GM23338 (cell line): ENCODE measurements at regions not wholly inside any gene's neighbourhood (a gene's known extent, or its start where the extent isn't known, plus 50 kb on each side); places are given as distances from the start of the nearest gene placed in this dataset.

ENCODE experiments used
- ATAC-seq: fragments of 200-7000 bp; cut with Tn5 transposase; 3 replicates; pipeline ENCODE4 v1.9.1; 2020
- DNase-seq: peaks from one replicate; pipeline ENCODE4 v3.0.0-alpha.2; 2015; ENCODE audit warnings: low spot score
- H2AFZ ChIP-seq: fragments of 200-600 bp; sonication (generic); 2 replicates; pipeline ENCODE4 v1.8.0; 2016; ENCODE audit warnings: antibody characterized with exemption, mild to moderate bottlenecking, moderate library complexity
- H3F3A ChIP-seq: fragments of 200-600 bp; sonication (generic); replicated peaks from 2 replicates; pipeline ENCODE4 v1.8.0; 2017; ENCODE audit warnings: antibody characterized with exemption, mixed run types, low read depth
- H3K27ac ChIP-seq: fragments of 200-600 bp; sonication (generic); 2 replicates; pipeline ENCODE4 v1.6.1; 2016; ENCODE audit warnings: low read depth
- H3K27me3 ChIP-seq: fragments of 200-600 bp; sonication (generic); 2 replicates; pipeline ENCODE4 v1.8.0; 2016; ENCODE audit warnings: mild to moderate bottlenecking, mixed run types, moderate library complexity; ENCODE audit not compliant: insufficient read depth
- H3K36me3 ChIP-seq: fragments of 200-600 bp; sonication (generic); 2 replicates; pipeline ENCODE4 v1.8.0; 2016; ENCODE audit warnings: mild to moderate bottlenecking; ENCODE audit not compliant: insufficient read depth
- H3K4me1 ChIP-seq: fragments of 200-600 bp; sonication (generic); 2 replicates; pipeline ENCODE4 v1.8.0; 2016; ENCODE audit warnings: mild to moderate bottlenecking, moderate library complexity; ENCODE audit not compliant: insufficient read depth
- H3K4me2 ChIP-seq: fragments of 200-600 bp; sonication (generic); 2 replicates; pipeline ENCODE4 v1.7.1; 2017; ENCODE audit warnings: mixed run types
- H3K4me3 ChIP-seq: fragments of 200-600 bp; sonication (generic); 2 replicates; pipeline ENCODE4 v1.6.1; 2016; ENCODE audit warnings: mixed run types
- H3K79me2 ChIP-seq: fragments of 200-600 bp; sonication (generic); replicated peaks from 2 replicates; pipeline ENCODE4 v1.8.0; 2017; ENCODE audit warnings: mild to moderate bottlenecking; ENCODE audit not compliant: insufficient read depth
- H3K9me2 ChIP-seq: fragments of 200-600 bp; sonication (generic); 2 replicates; pipeline ENCODE4 v1.8.0; 2017; ENCODE audit not compliant: insufficient read depth
- H4K20me1 ChIP-seq: fragments of 200-600 bp; sonication (generic); replicated peaks from 2 replicates; pipeline ENCODE4 v1.8.0; 2017; ENCODE audit warnings: mild to moderate bottlenecking; ENCODE audit not compliant: insufficient read depth
- H3K27ac Mint-ChIP-seq: 2 replicates; pipeline ENCODE4 v1.8.0; 2020; ENCODE audit warnings: inconsistent platforms, mild to moderate bottlenecking, moderate library complexity, mixed read lengths
- H3K27me3 Mint-ChIP-seq: 3 replicates; pipeline ENCODE4 v1.8.0; 2022; ENCODE audit warnings: low read depth, mild to moderate bottlenecking, moderate library complexity, mixed read lengths, inconsistent platforms; ENCODE audit not compliant: insufficient read depth, poor library complexity
- H3K36me3 Mint-ChIP-seq: 3 replicates; pipeline ENCODE4 v1.8.0; 2021; ENCODE audit warnings: low read depth, mild to moderate bottlenecking, inconsistent platforms, moderate library complexity, mixed read lengths
- H3K4me1 Mint-ChIP-seq: 3 replicates; pipeline ENCODE4 v1.8.0; 2020; ENCODE audit warnings: mild to moderate bottlenecking, inconsistent platforms, mixed read lengths
- H3K4me3 Mint-ChIP-seq: 3 replicates; pipeline ENCODE4 v1.8.0; 2021; ENCODE audit warnings: moderate library complexity, mild to moderate bottlenecking, inconsistent platforms, mixed read lengths
- H3K9me3 Mint-ChIP-seq: 3 replicates; pipeline ENCODE4 v1.8.0; 2020; ENCODE audit warnings: moderate library complexity, mild to moderate bottlenecking, inconsistent platforms, mixed read lengths
- CREB1 ChIP-seq: fragments of 250-450 bp; sonication (Bioruptor Pico); IDR thresholded peaks from 2 replicates; pipeline ENCODE4 v1.5.0; 2020; ENCODE audit warnings: low read depth, mild to moderate bottlenecking, moderate library complexity
- CTCF ChIP-seq, 2 experiments: fragments of 200-600 bp in 1 of 2; sonication (generic) in 1 of 2; conservative IDR thresholded peaks; 2 replicates each; pipeline versions ENCODE4 v1.5.1 to v1.6.1; 2016 to 2017; ENCODE audit warnings: antibody characterized with exemption in 2 of 2, low read depth in 2 of 2, mild to moderate bottlenecking in 2 of 2, moderate library complexity in 1 of 2
- EZH2 ChIP-seq: fragments of 200-600 bp; sonication (generic); IDR thresholded peaks from one replicate; pipeline ENCODE4 v1.8.0; 2017; ENCODE audit warnings: antibody characterized with exemption, mild to moderate bottlenecking, low read depth; ENCODE audit not compliant: unreplicated experiment
- EZH2phosphoT487 ChIP-seq: fragments of 200-600 bp; sonication (generic); IDR thresholded peaks from one replicate; pipeline ENCODE4 v1.8.1; 2018; ENCODE audit warnings: antibody characterized with exemption; ENCODE audit not compliant: unreplicated experiment
- JUNB ChIP-seq: IDR thresholded peaks from one replicate; pipeline ENCODE4 v1.6.1; 2016; ENCODE audit warnings: antibody characterized with exemption; ENCODE audit not compliant: unreplicated experiment
- NANOG ChIP-seq: IDR thresholded peaks from 2 replicates; pipeline ENCODE4 v1.6.1; 2016; ENCODE audit warnings: antibody characterized with exemption, borderline replicate concordance
- POLR2AphosphoS5 ChIP-seq: IDR thresholded peaks from 2 replicates; pipeline ENCODE4 v1.6.1; 2016; ENCODE audit warnings: antibody characterized with exemption, low read depth
- REST ChIP-seq: IDR thresholded peaks from one replicate; pipeline ENCODE4 v1.6.1; 2018; ENCODE audit warnings: antibody characterized with exemption; ENCODE audit not compliant: unreplicated experiment
- STAT1 ChIP-seq: IDR thresholded peaks from one replicate; pipeline ENCODE4 v1.6.1; 2016; ENCODE audit warnings: antibody characterized with exemption; ENCODE audit not compliant: unreplicated experiment
- ZNF114 ChIP-seq: fragments of 250-450 bp; sonication (Bioruptor Pico); IDR thresholded peaks from 2 replicates; pipeline ENCODE4 v1.5.0; 2020; ENCODE audit warnings: mild to moderate bottlenecking, moderate library complexity
- ZNF331 ChIP-seq: fragments of 250-450 bp; sonication (Bioruptor Pico); IDR thresholded peaks from 2 replicates; pipeline ENCODE4 v1.5.0; 2020; ENCODE audit warnings: low read depth, mild to moderate bottlenecking, moderate library complexity
- ZNF462 ChIP-seq: fragments of 250-450 bp; sonication (Bioruptor Pico); IDR thresholded peaks from 2 replicates; pipeline ENCODE4 v1.5.0; 2020; ENCODE audit warnings: mild to moderate bottlenecking, moderate library complexity

DNA sequence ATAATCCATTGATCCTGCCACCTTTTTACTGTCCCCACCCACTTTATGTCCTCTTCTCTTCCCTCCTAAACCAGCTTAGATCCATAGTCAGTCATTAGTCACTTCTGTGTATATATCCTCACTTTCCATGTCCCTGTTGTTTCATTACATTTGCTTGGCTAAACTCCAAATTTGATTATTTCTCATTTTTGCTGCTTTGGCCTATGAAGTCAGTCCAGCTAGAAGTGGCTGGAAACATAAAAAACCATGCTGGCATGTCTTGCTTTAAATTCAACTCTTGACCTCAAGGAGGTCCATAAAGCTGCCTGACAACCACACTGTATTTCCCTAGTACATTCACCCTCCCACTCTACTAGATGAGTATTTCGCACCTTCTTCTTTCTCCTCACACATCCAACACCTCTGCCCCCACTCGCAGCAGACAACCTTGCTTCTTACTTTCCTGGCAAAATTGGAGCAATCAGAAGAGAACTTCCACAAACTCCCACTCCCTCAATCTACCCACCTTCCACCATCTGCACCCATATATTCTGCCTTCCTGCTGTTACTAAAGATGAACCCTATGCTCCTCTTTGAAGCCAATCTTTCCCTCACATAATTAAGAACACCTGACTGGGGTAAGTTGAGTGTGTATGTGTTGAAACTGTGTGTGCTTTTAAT lies 72.1 kb downstream of the ZNF648 start (continued):
- TF ChIP-seq ZNF462 (no peak), EZH2phosphoT487 (no peak)

- no peaks in the 10 kb centered on the region for H3K9me2 ChIP-seq
- no peak for DNase-seq
- Mint-ChIP-seq H3K4me3 (no peak overlapping the region), H3K36me3 (no peaks in the 10 kb centered on the region), H3K27ac (no peak overlapping the region), H3K4me1 (peaks cover 13% of the 10 kb centered on the region), H3K9me3 (no peaks in the 10 kb centered on the region), H3K27me3 (peaks cover 3% of the 10 kb centered on the region)
- no peaks in the 10 kb centered on the region for H3F3A ChIP-seq
- peaks cover 11% of the 10 kb centered on the region; the same call in 1 of the 2 replicates for H3K4me1 ChIP-seq
- H3K27ac ChIP-seq, result no peak overlapping the region
- no peaks in the 10 kb centered on the region for H3K79me2 ChIP-seq
- no peak overlapping the region for H3K4me2 ChIP-seq
- no peaks in the 10 kb centered on the region for H3K36me3 ChIP-seq
- H2AFZ ChIP-seq, result peak overlapping the region; percentile 94; the same call in 1 of the 2 replicates
- ATAC-seq, result no peak
- no peaks in the 10 kb centered on the region for H4K20me1 ChIP-seq
- H3K27me3 ChIP-seq, result no peaks in the 10 kb centered on the region
- no peak overlapping the region for H3K4me3 ChIP-seq
- TF ChIP-seq CREB1 (CRISPR knock-in tag), result no peak
- no peak for TF ChIP-seq JUNB
- TF ChIP-seq ZNF114 (CRISPR knock-in tag), result no peak
- TF ChIP-seq POLR2AphosphoS5, result no peak
- TF ChIP-seq NANOG, result no peak
- TF ChIP-seq ZNF331, result no peak
- no peak for TF ChIP-seq STAT1
- no peak for TF ChIP-seq REST
- no peak for TF ChIP-seq CTCF (conservative IDR thresholded peaks at IDR 0.05; ENCODE audit: low read depth in 2 of 2)
- TF ChIP-seq EZH2, result no peak
Measured at GRCh38 chr1:181987996-181988395, 73.5 kb downstream of the ZNF648 start.
